ENCODE measurements at regions not wholly inside any gene's neighbourhood (a gene's known extent, or its start where the extent isn't known, plus 50 kb on each side); places are given as distances from the start of the nearest gene placed in this dataset.

GRCh38 chr18:28514699-28515098 lies 337.8 kb upstream of the CDH2 start:
- no peak overlapping the region for H3K4me3 ChIP-seq (IDR thresholded peaks at IDR 0.05; ENCODE audit: insufficient read depth, low read depth, low read length)
- no peak overlapping the region for H3K27ac ChIP-seq
- TF ChIP-seq CTCF (conservative IDR thresholded peaks at IDR 0.05; ENCODE audit: low read depth, low read length), result no peak
- no peaks in the 10 kb centered on the region for H3K79me2 ChIP-seq (ENCODE audit: insufficient read depth, low read depth)
- no peak overlapping the region for H2AFZ ChIP-seq (ENCODE audit: low read depth)
- H3K4me1 ChIP-seq (ENCODE audit: low read depth, poor library complexity, severe bottlenecking), result peaks cover 9% of the 10 kb centered on the region
- no peaks in the 10 kb centered on the region for H3K27me3 ChIP-seq (ENCODE audit: insufficient read depth, low read depth)
- no peaks in the 10 kb centered on the region for H3K36me3 ChIP-seq (ENCODE audit: insufficient read depth)
- no peaks in the 10 kb centered on the region for H4K20me1 ChIP-seq (ENCODE audit: insufficient read depth)
- H3K9ac ChIP-seq, result no peak overlapping the region
- no peak overlapping the region for H3K4me2 ChIP-seq

DNA sequence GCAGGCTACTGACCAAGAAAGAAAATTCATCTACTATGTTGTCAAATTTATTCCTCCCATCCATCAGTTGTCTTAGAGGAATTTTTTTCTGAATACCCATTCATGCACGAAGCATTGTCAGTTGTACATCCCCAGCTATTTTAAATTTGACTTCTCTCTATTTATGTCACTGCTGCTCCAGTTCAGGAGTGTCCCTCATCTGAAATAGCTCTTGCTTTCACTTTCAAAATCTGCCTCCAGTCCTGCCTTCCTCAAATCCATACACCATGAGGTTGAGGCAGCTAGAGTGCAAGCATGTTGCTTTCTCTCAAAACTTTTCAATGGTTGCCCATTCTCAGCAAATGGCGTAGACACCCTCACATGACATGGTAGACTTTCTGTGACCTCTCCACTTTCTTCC lies 335.4 kb upstream of the CDH2 start:
- Histone ChIP-seq H3K4me3 (IDR thresholded peaks at IDR 0.05; ENCODE audit: insufficient read depth, low read depth, low read length) (no peak overlapping the region), H3K4me2 (peak overlapping the region; percentile 46), H3K27me3 (ENCODE audit: insufficient read depth, low read depth) (no peaks in the 10 kb centered on the region), H3K9ac (no peak overlapping the region), H4K20me1 (ENCODE audit: insufficient read depth) (no peaks in the 10 kb centered on the region), H3K4me1 (ENCODE audit: low read depth, poor library complexity, severe bottlenecking) (peaks cover 9% of the 10 kb centered on the region), H2AFZ (ENCODE audit: low read depth) (peak overlapping the region; percentile 58; the same call in 1 of the 2 replicates), H3K79me2 (ENCODE audit: insufficient read depth, low read depth) (no peaks in the 10 kb centered on the region), H3K27ac (no peak overlapping the region), H3K36me3 (ENCODE audit: insufficient read depth) (no peaks in the 10 kb centered on the region)
- TF ChIP-seq CTCF (conservative IDR thresholded peaks at IDR 0.05; ENCODE audit: low read depth, low read length), result no peak

- H3K4me3 ChIP-seq (IDR thresholded peaks at IDR 0.05; ENCODE audit: insufficient read depth, low read depth, low read length), result no peak overlapping the region
- TF ChIP-seq CTCF (conservative IDR thresholded peaks at IDR 0.05; ENCODE audit: low read depth, low read length), result no peak
- H3K4me1 ChIP-seq (ENCODE audit: low read depth, poor library complexity, severe bottlenecking), result peaks cover 9% of the 10 kb centered on the region
- H3K4me2 ChIP-seq, result no peak overlapping the region
- H3K36me3 ChIP-seq (ENCODE audit: insufficient read depth), result no peaks in the 10 kb centered on the region
- H3K9ac ChIP-seq, result no peak overlapping the region
- no peaks in the 10 kb centered on the region for H3K27me3 ChIP-seq (ENCODE audit: insufficient read depth, low read depth)
- no peaks in the 10 kb centered on the region for H4K20me1 ChIP-seq (ENCODE audit: insufficient read depth)
- H3K79me2 ChIP-seq (ENCODE audit: insufficient read depth, low read depth), result no peaks in the 10 kb centered on the region
- H3K27ac ChIP-seq, result no peak overlapping the region
- H2AFZ ChIP-seq (ENCODE audit: low read depth), result 0 out of 2 replicates have a peak overlapping the region, but pooled peaks have one; percentile 7
These were observed 334.5 kb upstream of the CDH2 start for GRCh38 chr18:28511413-28511821.

DNA sequence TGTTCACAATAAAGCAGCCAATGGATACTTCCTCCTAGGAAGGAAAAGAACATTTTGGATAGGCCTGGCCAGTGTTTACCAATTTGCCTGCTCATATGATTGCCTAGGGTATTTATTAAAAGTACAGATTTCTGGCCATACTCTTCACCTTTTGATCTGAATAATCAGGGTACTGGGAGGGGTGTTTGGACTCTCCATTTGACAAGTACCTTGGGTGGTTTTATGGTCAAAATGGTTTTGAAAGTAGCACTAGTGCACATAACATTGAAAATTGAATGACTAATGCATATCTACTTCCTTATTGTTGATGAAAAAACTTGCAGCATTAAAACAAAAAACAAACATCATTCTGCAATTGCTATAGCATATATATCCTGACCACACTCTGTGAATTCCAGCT lies 333.3 kb upstream of the CDH2 start:
- no peak for TF ChIP-seq CTCF (conservative IDR thresholded peaks at IDR 0.05; ENCODE audit: low read depth, low read length)
- Histone ChIP-seq H3K27ac (no peak overlapping the region), H2AFZ (ENCODE audit: low read depth) (no peak overlapping the region), H3K4me1 (ENCODE audit: low read depth, poor library complexity, severe bottlenecking) (peaks cover 9% of the 10 kb centered on the region), H3K36me3 (ENCODE audit: insufficient read depth) (no peaks in the 10 kb centered on the region), H3K79me2 (ENCODE audit: insufficient read depth, low read depth) (no peaks in the 10 kb centered on the region), H3K4me2 (no peak overlapping the region), H3K4me3 (IDR thresholded peaks at IDR 0.05; ENCODE audit: insufficient read depth, low read depth, low read length) (no peak overlapping the region), H4K20me1 (ENCODE audit: insufficient read depth) (no peaks in the 10 kb centered on the region), H3K27me3 (ENCODE audit: insufficient read depth, low read depth) (no peaks in the 10 kb centered on the region), H3K9ac (no peak overlapping the region)
